PFSK-1 (cell line): ENCODE measurements at regions not wholly inside any gene's neighbourhood (a gene's known extent, or its start where the extent isn't known, plus 50 kb on each side); places are given as distances from the start of the nearest gene placed in this dataset.

ENCODE experiments used
- FOXP2 ChIP-seq: optimal IDR thresholded peaks from 2 replicates; pipeline ENCODE3; 2011; ENCODE audit warnings: borderline replicate concordance, control low read depth, inconsistent platforms; ENCODE audit not compliant: insufficient read depth; ENCODE audit errors: extremely low read length, extremely low read depth
- POLR2AphosphoS5 ChIP-seq: IDR thresholded peaks from 2 replicates; pipeline ENCODE4 v1.6.1; 2012; ENCODE audit warnings: low read depth, mild to moderate bottlenecking, control low read depth, low read length, moderate library complexity
- REST ChIP-seq, 2 experiments: IDR thresholded peaks; 2 replicates each; pipeline versions ENCODE4 v1.6.1 to v1.8.0; 2011 to 2012; ENCODE audit warnings: low read depth in 2 of 2, low read length in 2 of 2, control low read depth in 1 of 2, inconsistent platforms in 1 of 2, mild to moderate bottlenecking in 1 of 2, moderate library complexity in 1 of 2; ENCODE audit not compliant: insufficient read depth in 1 of 2
- SIN3A ChIP-seq: IDR thresholded peaks from 2 replicates; pipeline ENCODE4 v1.6.1; 2012; ENCODE audit warnings: mild to moderate bottlenecking, low read length, moderate library complexity, borderline replicate concordance; ENCODE audit not compliant: insufficient read depth
- TAF1 ChIP-seq: IDR thresholded peaks from 2 replicates; pipeline ENCODE4 v1.6.1; 2012; ENCODE audit warnings: low read length, control low read depth, borderline replicate concordance; ENCODE audit not compliant: insufficient read depth

GRCh38 chr1:87959236-87959635, 630.6 kb downstream of the LMO4 start:
- TF ChIP-seq TAF1 (no peak), REST (IDR thresholded peaks at IDR 0.05; ENCODE audit: insufficient read depth in 1 of 2, low read depth in 2 of 2, low read length in 2 of 2) (no peak), POLR2AphosphoS5 (no peak), SIN3A (no peak), FOXP2 (no peak)

GRCh38 chr1:87961992-87962391, 633.3 kb downstream of the LMO4 start:
- no peak for TF ChIP-seq FOXP2
- TF ChIP-seq SIN3A, result no peak
- no peak for TF ChIP-seq TAF1
- TF ChIP-seq POLR2AphosphoS5, result no peak
- TF ChIP-seq REST (IDR thresholded peaks at IDR 0.05; ENCODE audit: insufficient read depth in 1 of 2, low read depth in 2 of 2, low read length in 2 of 2), result no peak

GRCh38 chr1:87963556-87963955, 634.9 kb downstream of the LMO4 start:
- TF ChIP-seq SIN3A (no peak), REST (IDR thresholded peaks at IDR 0.05; ENCODE audit: insufficient read depth in 1 of 2, low read depth in 2 of 2, low read length in 2 of 2) (no peak), FOXP2 (no peak), POLR2AphosphoS5 (no peak), TAF1 (no peak)

- TF ChIP-seq TAF1, result no peak
- TF ChIP-seq REST (IDR thresholded peaks at IDR 0.05; ENCODE audit: insufficient read depth in 1 of 2, low read depth in 2 of 2, low read length in 2 of 2), result no peak
- TF ChIP-seq FOXP2, result no peak
- no peak for TF ChIP-seq POLR2AphosphoS5
- TF ChIP-seq SIN3A, result no peak
Measured at GRCh38 chr1:87965193-87965592, 636.5 kb downstream of the LMO4 start.
